ENCODE measurements at regions not wholly inside any gene's neighbourhood (a gene's known extent, or its start where the extent isn't known, plus 50 kb on each side); places are given as distances from the start of the nearest gene placed in this dataset.

GRCh38 chr6:22883061-22883717 lies 313.8 kb downstream of the HDGFL1 start:
- no peak for DNase-seq (ENCODE audit: low read depth)

GRCh38 chr6:22884456-22884855 lies 315.1 kb downstream of the HDGFL1 start:
- no peak for DNase-seq (ENCODE audit: low read depth)

- peak; percentile 88 for DNase-seq (ENCODE audit: low read depth)
These were observed 317.6 kb downstream of the HDGFL1 start for GRCh38 chr6:22886650-22887581.

- DNase-seq (ENCODE audit: low read depth) = peak; percentile 86
These were observed 318.9 kb downstream of the HDGFL1 start for GRCh38 chr6:22888163-22888752.

GRCh38 chr6:22891934-22892333 lies 322.6 kb downstream of the HDGFL1 start:
- no peak for DNase-seq (ENCODE audit: low read depth)

- DNase-seq (ENCODE audit: low read depth) = peak; percentile 99
These were observed 323.1 kb downstream of the HDGFL1 start for GRCh38 chr6:22892452-22892851.

GRCh38 chr6:22896696-22897095 lies 327.3 kb downstream of the HDGFL1 start:
- no peak for DNase-seq (ENCODE audit: low read depth)

GRCh38 chr6:22899426-22899825 lies 330.1 kb downstream of the HDGFL1 start:
- peak; percentile 40 for DNase-seq (ENCODE audit: low read depth)

- no peak for DNase-seq (ENCODE audit: low read depth)
These were observed 334.5 kb downstream of the HDGFL1 start for GRCh38 chr6:22903826-22904225.

GRCh38 chr6:22904431-22904830 lies 335.1 kb downstream of the HDGFL1 start:
- peak; percentile 26 for DNase-seq (ENCODE audit: low read depth)

GRCh38 chr6:22906091-22906549 lies 336.8 kb downstream of the HDGFL1 start:
- DNase-seq (ENCODE audit: low read depth) = peak; percentile 78

- DNase-seq (ENCODE audit: low read depth) = no peak
These were observed 337.7 kb downstream of the HDGFL1 start for GRCh38 chr6:22907085-22907484.

- DNase-seq (ENCODE audit: low read depth) = no peak
These were observed 341.0 kb downstream of the HDGFL1 start for GRCh38 chr6:22910370-22910769.

GRCh38 chr6:22913612-22914011 lies 344.2 kb downstream of the HDGFL1 start:
- no peak for DNase-seq (ENCODE audit: low read depth)

GRCh38 chr6:22917344-22917743 lies 348.0 kb downstream of the HDGFL1 start:
- peak; percentile 20 for DNase-seq (ENCODE audit: low read depth)

- no peak for DNase-seq (ENCODE audit: low read depth)
These were observed 352.5 kb downstream of the HDGFL1 start for GRCh38 chr6:22921828-22922227.

- DNase-seq (ENCODE audit: low read depth) = no peak
These were observed 356.0 kb downstream of the HDGFL1 start for GRCh38 chr6:22925304-22925835.

- no peak for DNase-seq (ENCODE audit: low read depth)
These were observed 356.8 kb downstream of the HDGFL1 start for GRCh38 chr6:22925920-22926789.

GRCh38 chr6:22926790-22927354 lies 357.5 kb downstream of the HDGFL1 start:
- no peak for DNase-seq (ENCODE audit: low read depth)

GRCh38 chr6:22928775-22929174 lies 359.4 kb downstream of the HDGFL1 start:
- DNase-seq (ENCODE audit: low read depth) = no peak

Measured in M059J (cell line).